SK-N-SH (cell line): ENCODE measurements at regions not wholly inside any gene's neighbourhood (a gene's known extent, or its start where the extent isn't known, plus 50 kb on each side); places are given as distances from the start of the nearest gene placed in this dataset.

Experiments used
- CTCF ChIA-PET: fragments of 300-600, 350-600 bp; formaldehyde crosslinking; extraction: SDS; loops from one replicate; lab custom pipeline; 2021; lab: Yijun Ruan, JAX
- POLR2A ChIA-PET: fragments of 350-600 bp; sonication (Branson Sonifier 250); formaldehyde crosslinking; extraction: SDS; loops from one replicate; lab custom pipeline; 2020; ENCODE audit warnings: antibody characterized with exemption, inconsistent platforms; lab: Yijun Ruan, JAX
- DNase-seq: peaks from one replicate; pipeline ENCODE4 v3.0.0; 2012
- H2AFZ ChIP-seq: fragments of 200-600 bp; sonication (generic); 2 replicates; pipeline ENCODE4 v1.8.1; 2016; ENCODE audit warnings: antibody characterized with exemption, mild to moderate bottlenecking, low read depth
- H3F3A ChIP-seq: fragments of 200-600 bp; sonication (generic); replicated peaks from 2 replicates; pipeline ENCODE3; 2016; ENCODE audit warnings: antibody characterized with exemption, mild to moderate bottlenecking; ENCODE audit not compliant: insufficient read depth
- H3K27ac ChIP-seq, 2 experiments: fragments of 200-500 bp in 1 of 2; fragments of 200-600 bp in 1 of 2; sonication (Bioruptor generic) in 1 of 2; sonication (generic), shearing (Covaris generic) in 1 of 2; 2 replicates each; pipeline versions ENCODE4 v1.5.1 to v1.6.1; 2014 to 2016; ENCODE audit warnings: low read depth in 2 of 2, inconsistent platforms in 1 of 2, low read length in 1 of 2, mild to moderate bottlenecking in 1 of 2, mixed read lengths in 1 of 2
- H3K27me3 ChIP-seq: fragments of 200-600 bp; sonication (generic), shearing (Covaris generic); 2 replicates; pipeline ENCODE4 v1.6.1; 2016; ENCODE audit warnings: mixed run types; ENCODE audit not compliant: insufficient read depth
- H3K36me3 ChIP-seq, 2 experiments: fragments of 200-500 bp in 1 of 2; fragments of 200-600 bp in 1 of 2; sonication (Bioruptor generic) in 1 of 2; sonication (generic) in 1 of 2; replicated peaks in 1 of 2; 2 replicates each; pipeline versions ENCODE3 to v1.5.1; 2014 to 2016; ENCODE audit warnings: low read length in 1 of 2, mild to moderate bottlenecking in 1 of 2; ENCODE audit not compliant: insufficient read depth in 2 of 2, control insufficient read depth in 1 of 2
- H3K4me1 ChIP-seq, 2 experiments: fragments of 200-500 bp in 1 of 2; fragments of 200-600 bp in 1 of 2; sonication (Bioruptor generic) in 1 of 2; sonication (generic), shearing (Covaris generic) in 1 of 2; 2 replicates each; pipeline versions ENCODE4 v1.5.1 to v1.6.1; 2014 to 2016; ENCODE audit warnings: low read depth in 1 of 2, low read length in 1 of 2, mixed run types in 1 of 2; ENCODE audit not compliant: insufficient read depth in 2 of 2, control insufficient read depth in 1 of 2
- H3K4me2 ChIP-seq: fragments of 200-600 bp; sonication (generic), shearing (Covaris generic); 2 replicates; pipeline ENCODE4 v1.6.1; 2017; ENCODE audit warnings: mixed run types
- H3K4me3 ChIP-seq, 2 experiments: fragments of 200-500 bp in 1 of 2; fragments of 200-600 bp in 1 of 2; sonication (Bioruptor generic) in 1 of 2; sonication (generic), shearing (Covaris generic) in 1 of 2; 2 replicates each; pipeline versions ENCODE4 v1.5.1 to v1.8.1; 2014 to 2016; ENCODE audit warnings: low read depth in 2 of 2, inconsistent platforms in 1 of 2, low read length in 1 of 2, mild to moderate bottlenecking in 1 of 2, mixed read lengths in 1 of 2, moderate library complexity in 1 of 2
- H3K79me2 ChIP-seq: fragments of 200-600 bp; sonication (generic); 2 replicates; pipeline ENCODE4 v1.8.1; 2017; ENCODE audit warnings: mild to moderate bottlenecking; ENCODE audit not compliant: insufficient read depth
- H3K9ac ChIP-seq: fragments of 200-600 bp; sonication (generic); 2 replicates; pipeline ENCODE4 v1.6.1; 2017; ENCODE audit warnings: mixed run types
- H3K9me2 ChIP-seq: fragments of 200-600 bp; sonication (generic); 2 replicates; pipeline ENCODE4 v1.6.1; 2017; ENCODE audit warnings: mixed run types
- H3K9me3 ChIP-seq: fragments of 200-600 bp; sonication (generic); 2 replicates; pipeline ENCODE4 v1.6.1; 2017; ENCODE audit warnings: mixed run types, mild to moderate bottlenecking, moderate library complexity
- H4K20me1 ChIP-seq: fragments of 200-600 bp; sonication (generic); 2 replicates; pipeline ENCODE4 v1.6.1; 2017; ENCODE audit warnings: mild to moderate bottlenecking, mixed run types; ENCODE audit not compliant: insufficient read depth
- CHD2 ChIP-seq: fragments of 150-350 bp; IDR thresholded peaks from 2 replicates; pipeline ENCODE4 v1.6.1; 2018; ENCODE audit warnings: low read length; ENCODE audit not compliant: partially characterized antibody
- ELF1 ChIP-seq: IDR thresholded peaks from 2 replicates; pipeline ENCODE4 v1.4.0; 2012
- EP300 ChIP-seq, 2 experiments: IDR thresholded peaks; 2 replicates each; pipeline versions ENCODE4 v1.4.0 to v1.6.1; 2012; ENCODE audit warnings: borderline replicate concordance in 1 of 2, low read depth in 1 of 2, low read length in 1 of 2
- FOXJ3 ChIP-seq: sonication (generic); formaldehyde crosslinking; IDR thresholded peaks from 2 replicates; pipeline ENCODE4 v1.5.1; 2020; ENCODE audit warnings: mild to moderate bottlenecking, missing genetic modification reagents
- GABPA ChIP-seq: IDR thresholded peaks from 2 replicates; pipeline ENCODE4 v1.4.0; 2012; ENCODE audit warnings: low read depth, mild to moderate bottlenecking
- JUND ChIP-seq: IDR thresholded peaks from 2 replicates; pipeline ENCODE4 v1.4.0; 2012
- MEF2A ChIP-seq: IDR thresholded peaks from 2 replicates; pipeline ENCODE4 v1.4.0; 2012; ENCODE audit warnings: low read depth, borderline replicate concordance
- MXI1 ChIP-seq: IDR thresholded peaks from 2 replicates; pipeline ENCODE4 v1.6.1; 2012; ENCODE audit warnings: mild to moderate bottlenecking, low read depth, low read length, improper control_type of control experiment
- PBX3 ChIP-seq: IDR thresholded peaks from 2 replicates; pipeline ENCODE4; 2012
- RAD21 ChIP-seq: IDR thresholded peaks from 2 replicates; pipeline ENCODE4 v1.6.1; 2012; ENCODE audit warnings: mild to moderate bottlenecking, low read length
- RXRA ChIP-seq: IDR thresholded peaks from 2 replicates; pipeline ENCODE4 v1.4.0; 2012; ENCODE audit warnings: low read depth, mild to moderate bottlenecking, borderline replicate concordance
- SMC3 ChIP-seq: IDR thresholded peaks from 2 replicates; pipeline ENCODE4 v1.6.1; 2012; ENCODE audit warnings: low read depth, low read length, improper control_type of control experiment
- TCF12 ChIP-seq: IDR thresholded peaks from 2 replicates; pipeline ENCODE4 v1.4.0; 2012
- TEAD4 ChIP-seq: IDR thresholded peaks from 2 replicates; pipeline ENCODE4 v1.4.0; 2012; ENCODE audit warnings: mild to moderate bottlenecking, borderline replicate concordance; ENCODE audit not compliant: insufficient read depth
- ZBTB33 ChIP-seq: IDR thresholded peaks from 2 replicates; pipeline ENCODE4 v1.4.0; 2012; ENCODE audit warnings: low read depth, borderline replicate concordance
- WGBS: methylation state at CpG from one replicate; pipeline ENCODE4 v1.1.6; 2017; ENCODE audit warnings: low lambda C conversion rate; 5-methylcytosine and 5-hydroxymethylcytosine counted together
- TF ChIP-seq, protein P1 (sequence below): fragments of 150-350 bp; IDR thresholded peaks from 2 replicates; pipeline ENCODE4 v1.6.1; 2017; ENCODE audit warnings: antibody characterized with exemption, low read length, low read depth, borderline replicate concordance
- TF ChIP-seq, protein P2 (sequence below): IDR thresholded peaks from 2 replicates; pipeline ENCODE4 v1.6.1; 2012; ENCODE audit warnings: mild to moderate bottlenecking, low read depth, low read length, moderate library complexity

- POLR2A ChIA-PET = no interaction called here
- H3K27me3 ChIP-seq = no peaks in the 10 kb centered on the region
- no peaks in the 10 kb centered on the region for H3K9me2 ChIP-seq
- H3K79me2 ChIP-seq = no peaks in the 10 kb centered on the region
- no peaks in the 10 kb centered on the region for H4K20me1 ChIP-seq
- CTCF ChIA-PET = no interaction called here
- WGBS = 60% methylated on average over 4 of the region's 4 CpGs
- no peaks in the 10 kb centered on the region for H3K9me3 ChIP-seq
- TF ChIP-seq JUND (no peak), PBX3 (no peak), RAD21 (no peak), CHD2 (no peak), GABPA (no peak), ELF1 (no peak), SMC3 (no peak), FOXJ3 (no peak), TEAD4 (no peak), RXRA (no peak)
- TF ChIP-seq, protein P1, sequence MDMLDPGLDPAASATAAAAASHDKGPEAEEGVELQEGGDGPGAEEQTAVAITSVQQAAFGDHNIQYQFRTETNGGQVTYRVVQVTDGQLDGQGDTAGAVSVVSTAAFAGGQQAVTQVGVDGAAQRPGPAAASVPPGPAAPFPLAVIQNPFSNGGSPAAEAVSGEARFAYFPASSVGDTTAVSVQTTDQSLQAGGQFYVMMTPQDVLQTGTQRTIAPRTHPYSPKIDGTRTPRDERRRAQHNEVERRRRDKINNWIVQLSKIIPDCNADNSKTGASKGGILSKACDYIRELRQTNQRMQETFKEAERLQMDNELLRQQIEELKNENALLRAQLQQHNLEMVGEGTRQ = no peak
- TF ChIP-seq, protein P2, sequence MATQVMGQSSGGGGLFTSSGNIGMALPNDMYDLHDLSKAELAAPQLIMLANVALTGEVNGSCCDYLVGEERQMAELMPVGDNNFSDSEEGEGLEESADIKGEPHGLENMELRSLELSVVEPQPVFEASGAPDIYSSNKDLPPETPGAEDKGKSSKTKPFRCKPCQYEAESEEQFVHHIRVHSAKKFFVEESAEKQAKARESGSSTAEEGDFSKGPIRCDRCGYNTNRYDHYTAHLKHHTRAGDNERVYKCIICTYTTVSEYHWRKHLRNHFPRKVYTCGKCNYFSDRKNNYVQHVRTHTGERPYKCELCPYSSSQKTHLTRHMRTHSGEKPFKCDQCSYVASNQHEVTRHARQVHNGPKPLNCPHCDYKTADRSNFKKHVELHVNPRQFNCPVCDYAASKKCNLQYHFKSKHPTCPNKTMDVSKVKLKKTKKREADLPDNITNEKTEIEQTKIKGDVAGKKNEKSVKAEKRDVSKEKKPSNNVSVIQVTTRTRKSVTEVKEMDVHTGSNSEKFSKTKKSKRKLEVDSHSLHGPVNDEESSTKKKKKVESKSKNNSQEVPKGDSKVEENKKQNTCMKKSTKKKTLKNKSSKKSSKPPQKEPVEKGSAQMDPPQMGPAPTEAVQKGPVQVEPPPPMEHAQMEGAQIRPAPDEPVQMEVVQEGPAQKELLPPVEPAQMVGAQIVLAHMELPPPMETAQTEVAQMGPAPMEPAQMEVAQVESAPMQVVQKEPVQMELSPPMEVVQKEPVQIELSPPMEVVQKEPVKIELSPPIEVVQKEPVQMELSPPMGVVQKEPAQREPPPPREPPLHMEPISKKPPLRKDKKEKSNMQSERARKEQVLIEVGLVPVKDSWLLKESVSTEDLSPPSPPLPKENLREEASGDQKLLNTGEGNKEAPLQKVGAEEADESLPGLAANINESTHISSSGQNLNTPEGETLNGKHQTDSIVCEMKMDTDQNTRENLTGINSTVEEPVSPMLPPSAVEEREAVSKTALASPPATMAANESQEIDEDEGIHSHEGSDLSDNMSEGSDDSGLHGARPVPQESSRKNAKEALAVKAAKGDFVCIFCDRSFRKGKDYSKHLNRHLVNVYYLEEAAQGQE = no peak
- no peaks in the 10 kb centered on the region for H3K4me1 ChIP-seq
- H3K4me3 ChIP-seq = no peak overlapping the region
- H2AFZ ChIP-seq = no peak overlapping the region
- H3K9ac ChIP-seq = no peak overlapping the region
- no peaks in the 10 kb centered on the region for H3F3A ChIP-seq
- no peak overlapping the region for H3K27ac ChIP-seq
- H3K4me2 ChIP-seq = no peak overlapping the region
- H3K36me3 ChIP-seq = no peaks in the 10 kb centered on the region
- DNase-seq = no peak
Observed at GRCh38 chr4:136558940-136559494, 973.3 kb downstream of the PCDH18 start.

DNA sequence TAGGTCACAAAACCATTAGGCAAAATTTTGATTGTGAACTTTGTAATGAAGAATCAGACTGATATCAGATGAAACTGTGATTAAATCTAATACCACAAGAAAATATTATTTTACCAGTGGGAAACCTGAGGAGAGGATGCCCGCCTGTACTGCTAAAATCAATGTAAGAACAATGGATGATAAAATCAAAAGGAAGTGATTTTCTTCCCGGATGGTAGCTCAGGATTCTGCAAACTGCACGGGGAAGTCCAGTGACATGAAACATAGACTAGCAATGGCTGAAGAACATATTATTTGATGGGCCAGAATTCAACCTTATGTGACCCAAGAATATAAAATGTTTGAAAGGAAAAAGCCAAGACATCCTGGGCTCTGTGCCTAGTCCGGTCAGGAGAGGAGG lies 974.9 kb downstream of the PCDH18 start:
- Histone ChIP-seq H3K79me2 (no peaks in the 10 kb centered on the region), H3K9me2 (no peaks in the 10 kb centered on the region), H3K4me2 (no peak overlapping the region), H2AFZ (no peak overlapping the region), H3K27ac (no peak overlapping the region), H3K4me3 (no peak overlapping the region), H3F3A (no peaks in the 10 kb centered on the region), H3K9ac (no peak overlapping the region), H3K27me3 (no peaks in the 10 kb centered on the region), H4K20me1 (no peaks in the 10 kb centered on the region), H3K4me1 (no peaks in the 10 kb centered on the region), H3K9me3 (no peaks in the 10 kb centered on the region), H3K36me3 (no peaks in the 10 kb centered on the region)
- 43% methylated on average over 4 of the region's 4 CpGs for WGBS
- TF ChIP-seq ZBTB33 = no peak
- no peak for TF ChIP-seq TCF12
- no peak for TF ChIP-seq EP300 (IDR thresholded peaks at IDR 0.05; ENCODE audit: borderline replicate concordance in 1 of 2, low read depth in 1 of 2, low read length in 1 of 2)
- no peak for TF ChIP-seq RAD21
- TF ChIP-seq MEF2A = no peak
- TF ChIP-seq MXI1 = no peak
- no peak for TF ChIP-seq FOXJ3
- no peak for DNase-seq
- ChIA-PET CTCF (no interaction called here), POLR2A (no interaction called here)
